Stimulated activated CD4-positive, alpha-beta T cell treated with anti-CD3 and anti-CD28 coated beads, Interleukin-12 subunit alpha, Interleukin-12 subunit beta, amount 100 ng/mL, for 24 hours (primary cell): ENCODE measurements at regions not wholly inside any gene's neighbourhood (a gene's known extent, or its start where the extent isn't known, plus 50 kb on each side); places are given as distances from the start of the nearest gene placed in this dataset.

Experiments used
- DNase-seq, 2 experiments: peaks; one replicate each; pipeline ENCODE4 v3.0.0-alpha.2; 2020; ENCODE audit warnings: low read depth in 2 of 2

DNA sequence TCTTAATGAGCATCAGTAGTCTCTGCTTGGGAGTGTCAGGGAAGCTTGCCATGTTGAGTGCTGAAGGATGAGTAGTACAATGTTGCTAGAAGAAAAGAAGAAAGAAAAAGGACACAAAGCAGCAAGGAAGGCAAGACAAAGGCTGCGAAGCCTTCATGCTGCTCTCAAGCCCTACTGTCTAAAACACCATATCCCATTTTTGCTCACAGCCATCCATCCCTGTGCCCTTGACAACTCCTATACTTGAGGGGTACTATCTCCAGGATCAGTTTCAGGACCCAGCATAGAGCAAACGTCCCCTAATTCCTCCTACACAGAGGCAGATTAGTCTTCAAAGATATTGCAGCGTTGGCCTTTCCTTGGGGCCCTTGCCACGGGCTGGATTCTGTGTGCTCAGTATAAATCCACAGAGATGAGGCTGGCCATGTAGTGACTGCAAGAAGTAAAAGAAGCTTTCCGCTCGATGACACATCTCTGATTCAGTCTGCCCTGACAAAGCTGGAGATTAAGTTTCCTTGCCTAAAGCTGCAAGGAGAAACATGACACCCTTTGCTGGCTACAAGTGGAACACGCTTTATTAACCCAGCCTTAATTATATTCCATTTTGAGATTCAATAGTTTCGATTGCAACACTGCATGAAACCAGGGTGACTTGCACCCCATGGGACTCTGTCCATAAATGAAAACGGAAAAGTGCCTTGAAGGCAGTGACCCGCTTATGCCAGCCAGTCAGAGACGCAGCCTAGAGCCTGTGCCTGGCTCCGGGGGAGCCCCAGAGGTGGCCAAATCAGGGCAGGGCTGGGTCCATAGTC lies 304.6 kb downstream of the ACTL7B start:
- no peak for DNase-seq

GRCh38 chr9:108550106-108550505 lies 305.7 kb downstream of the ACTL7B start:
- no peak for DNase-seq

DNA sequence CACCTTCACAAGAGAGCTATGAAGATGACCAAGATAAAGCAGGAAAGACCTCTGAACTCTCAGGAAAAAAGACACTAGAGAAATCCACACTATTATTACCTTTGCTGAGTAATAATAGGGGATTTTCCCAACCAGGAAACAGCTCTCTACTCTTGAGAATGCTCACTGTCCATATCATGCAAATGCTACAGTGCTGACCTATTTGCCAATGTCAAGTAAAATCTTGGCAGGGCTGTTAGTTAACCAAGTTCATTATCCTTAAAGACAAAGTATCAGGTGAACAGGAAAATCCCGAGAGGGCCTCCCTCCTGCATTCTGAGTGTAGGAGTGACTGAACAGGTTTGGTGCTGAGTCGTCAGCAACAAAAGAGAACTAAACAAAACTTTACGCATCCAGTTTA lies 306.6 kb downstream of the ACTL7B start:
- no peak for DNase-seq

- DNase-seq = no peak
These were observed 308.2 kb downstream of the ACTL7B start for GRCh38 chr9:108547411-108548135.

DNA sequence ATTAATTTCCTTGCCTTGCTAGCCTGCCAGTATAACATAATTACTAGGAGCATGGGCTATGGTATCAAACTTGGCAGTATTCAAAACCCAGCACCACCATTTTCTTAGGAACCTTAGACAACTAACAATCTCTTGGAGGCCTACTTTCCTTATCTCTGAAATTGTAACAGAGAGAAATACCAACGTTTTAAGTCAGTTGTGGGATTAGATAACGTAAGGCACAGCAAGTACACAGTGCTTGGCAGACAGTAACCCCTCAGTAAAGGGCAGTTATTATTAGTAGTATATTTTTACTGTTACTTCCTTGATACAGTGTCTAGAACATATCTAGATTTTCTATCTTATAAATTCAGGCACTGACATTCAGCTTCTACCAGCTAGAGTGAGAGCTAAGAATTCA lies 309.6 kb downstream of the ACTL7B start:
- no peak for DNase-seq

GRCh38 chr9:108545436-108545835 lies 310.4 kb downstream of the ACTL7B start:
- no peak for DNase-seq

- DNase-seq = no peak
These were observed 310.9 kb downstream of the ACTL7B start for GRCh38 chr9:108544866-108545265.

DNA sequence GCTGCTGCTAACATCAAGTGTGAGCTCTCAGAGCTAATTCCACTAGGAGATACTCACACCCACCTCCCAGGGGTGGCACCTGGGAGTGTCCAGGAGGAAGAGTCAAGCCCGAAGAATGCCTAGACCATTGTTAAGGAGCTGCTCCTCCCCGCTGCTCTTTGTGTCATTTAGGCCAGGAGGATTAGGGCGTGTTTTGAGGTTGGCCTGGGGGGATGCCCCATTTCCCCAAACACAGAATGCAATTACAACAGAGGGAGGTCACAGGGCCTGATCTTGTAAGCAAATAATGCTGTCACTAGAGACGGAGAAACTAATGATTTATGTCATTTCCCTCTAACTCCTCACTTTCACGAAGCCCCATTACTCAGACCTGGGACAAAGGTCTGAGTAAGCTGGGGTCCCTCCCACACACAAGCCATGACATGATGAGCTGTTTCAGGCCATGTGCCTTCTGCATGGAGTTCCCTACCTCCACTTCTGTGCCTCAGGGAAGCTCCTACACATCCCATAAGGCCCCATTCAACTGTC lies 312.5 kb downstream of the ACTL7B start:
- no peak for DNase-seq

DNA sequence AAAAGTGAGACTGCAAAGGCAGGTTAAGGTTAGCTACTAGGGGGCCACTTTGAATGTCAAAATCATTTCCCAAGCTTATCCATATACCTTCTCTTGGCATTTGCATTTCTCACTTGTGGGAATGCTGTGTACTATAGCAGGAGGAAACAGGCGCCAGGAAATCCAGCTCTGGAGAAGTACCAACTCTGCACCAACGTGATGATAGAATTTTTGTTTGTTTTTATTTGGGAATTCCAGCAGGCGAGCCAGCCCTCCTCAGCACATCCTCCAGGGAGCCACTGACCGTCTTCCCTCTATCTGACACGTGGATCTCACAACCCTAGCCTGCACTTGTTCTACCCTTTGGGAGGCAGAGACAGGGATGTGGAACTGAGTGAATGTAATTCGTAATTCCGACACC lies 318.0 kb downstream of the ACTL7B start:
- DNase-seq = no peak

DNA sequence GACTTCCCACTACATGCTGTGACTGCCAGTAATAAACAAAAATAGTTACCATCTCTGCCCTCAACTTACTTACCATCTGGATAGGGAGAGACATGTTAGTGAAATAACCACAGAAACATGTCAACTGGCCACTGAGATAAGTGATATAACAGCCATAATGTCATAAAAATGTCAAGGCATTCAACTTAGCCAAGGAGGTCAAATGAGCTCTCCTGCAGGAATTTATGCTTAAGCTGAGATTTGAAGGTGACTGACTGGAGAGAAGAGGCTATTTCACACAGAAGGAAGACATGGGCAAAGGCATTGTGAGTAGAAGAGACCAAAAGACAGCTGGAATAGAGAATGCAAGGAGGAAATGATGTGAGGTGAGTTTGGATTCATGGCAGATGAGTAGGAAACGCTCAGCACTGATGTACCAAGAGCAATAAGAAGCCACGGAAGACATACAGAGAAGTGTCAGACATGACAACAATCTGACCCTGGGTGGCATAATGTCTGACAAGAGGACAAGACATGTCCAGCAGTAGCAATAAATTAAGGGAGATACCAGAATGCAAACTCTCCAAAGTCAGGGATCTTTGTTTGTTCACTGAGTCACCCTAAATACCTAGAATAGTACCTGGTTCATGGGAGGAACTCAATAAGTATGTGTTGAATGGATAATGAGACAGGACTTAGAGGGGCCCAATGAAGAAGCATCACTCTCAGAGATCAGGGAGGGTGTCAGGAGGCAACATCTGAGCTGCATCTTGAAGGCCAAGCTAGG lies 318.8 kb downstream of the ACTL7B start:
- DNase-seq = no peak

DNA sequence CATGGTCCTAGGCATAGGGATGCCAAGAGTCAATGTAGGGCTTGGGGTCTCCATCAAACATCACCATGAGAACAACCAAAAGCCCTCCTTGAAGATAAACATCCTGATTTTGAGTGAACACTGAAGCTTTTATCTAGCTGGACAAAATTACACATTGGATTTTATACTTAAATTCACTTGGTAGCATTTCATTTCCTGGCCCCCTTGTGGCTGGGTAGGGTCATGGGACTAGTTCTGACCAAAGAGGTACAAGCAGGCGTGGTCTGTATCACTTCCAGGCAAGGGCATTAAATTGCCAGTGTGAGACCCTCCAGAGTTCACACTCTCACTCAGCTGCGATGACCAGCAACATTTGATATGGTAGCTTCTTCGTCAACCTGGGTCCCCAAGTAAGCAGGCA lies 320.3 kb downstream of the ACTL7B start:
- no peak for DNase-seq

DNA sequence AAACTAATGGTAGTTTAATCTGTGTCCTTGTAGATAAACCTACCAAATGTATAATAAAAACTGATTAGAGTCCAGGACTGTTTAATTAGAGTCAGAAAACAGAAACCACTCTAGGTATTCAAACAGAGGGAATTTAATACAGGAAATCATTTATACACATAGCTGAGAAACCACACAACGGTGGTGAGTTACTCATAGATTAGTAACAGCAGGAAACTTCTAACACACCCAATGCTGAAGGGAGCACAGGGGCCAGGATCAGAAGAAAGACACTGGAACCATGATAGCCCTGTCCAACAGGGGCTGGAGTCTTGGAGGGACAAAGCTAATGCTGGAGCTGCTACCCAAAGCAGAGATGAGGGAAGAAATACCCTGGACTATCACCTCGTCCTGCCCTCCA lies 321.0 kb downstream of the ACTL7B start:
- DNase-seq = no peak

- no peak for DNase-seq
These were observed 325.6 kb downstream of the ACTL7B start for GRCh38 chr9:108530141-108530540.

GRCh38 chr9:108528231-108528630 lies 327.6 kb downstream of the ACTL7B start:
- no peak for DNase-seq

GRCh38 chr9:108526518-108526917 lies 329.3 kb downstream of the ACTL7B start:
- DNase-seq = no peak

DNA sequence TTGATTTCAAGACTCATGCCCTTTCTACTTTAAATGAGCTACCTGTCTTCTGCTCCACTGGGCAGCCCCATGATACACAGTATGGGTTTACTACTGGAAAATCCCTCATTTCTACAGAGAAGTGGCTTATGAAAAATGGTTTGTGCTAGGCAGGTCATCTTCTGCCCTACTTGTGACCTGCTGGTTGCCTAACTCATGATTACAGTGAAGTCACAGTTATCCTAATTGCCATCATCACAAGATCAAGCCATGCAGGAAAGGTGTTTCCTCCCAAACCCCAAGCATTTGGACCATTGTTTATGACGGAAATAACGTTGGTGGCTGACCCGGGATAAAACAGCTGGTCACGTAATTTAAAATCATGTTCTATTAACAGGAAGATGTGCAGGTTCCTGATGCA lies 330.6 kb downstream of the ACTL7B start:
- DNase-seq = no peak

- no peak for DNase-seq
These were observed 334.7 kb downstream of the ACTL7B start for GRCh38 chr9:108521063-108521590.

GRCh38 chr9:108519437-108519836 lies 336.3 kb downstream of the ACTL7B start:
- DNase-seq = no peak

- DNase-seq = no peak
These were observed 338.0 kb downstream of the ACTL7B start for GRCh38 chr9:108517651-108518365.

DNA sequence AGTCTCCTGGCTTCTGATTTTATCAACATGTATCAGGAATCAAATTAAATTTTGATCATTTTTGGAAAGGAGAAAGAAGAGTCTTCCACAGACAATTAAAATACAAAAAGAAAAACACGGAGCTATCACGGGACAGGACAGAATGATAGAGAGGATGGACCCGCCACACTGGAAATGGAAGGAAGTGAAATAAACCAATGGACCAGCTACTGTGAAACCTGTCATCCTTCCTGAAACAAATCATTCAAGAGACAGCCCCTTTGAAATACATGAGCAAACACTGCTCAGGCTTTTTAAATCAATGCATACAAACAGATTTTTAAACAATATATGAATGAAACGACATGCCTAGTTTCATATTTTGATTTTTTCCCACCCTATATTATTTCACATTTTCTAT lies 339.4 kb downstream of the ACTL7B start:
- DNase-seq = no peak

- no peak for DNase-seq
These were observed 339.9 kb downstream of the ACTL7B start for GRCh38 chr9:108515856-108516255.
